NOMO-1 (cell line): ENCODE measurements at regions not wholly inside any gene's neighbourhood (a gene's known extent, or its start where the extent isn't known, plus 50 kb on each side); places are given as distances from the start of the nearest gene placed in this dataset.

Source experiments
- DNase-seq, 2 experiments: peaks; one replicate each; lab custom pipeline; 2025; ENCODE audit not compliant: unreplicated experiment in 2 of 2; lab: John Stamatoyannopoulos, UW

GRCh38 chr1:165036403-165036802 is 320.1 kb downstream of the LMX1A start:
- DNase-seq = no peak

DNA sequence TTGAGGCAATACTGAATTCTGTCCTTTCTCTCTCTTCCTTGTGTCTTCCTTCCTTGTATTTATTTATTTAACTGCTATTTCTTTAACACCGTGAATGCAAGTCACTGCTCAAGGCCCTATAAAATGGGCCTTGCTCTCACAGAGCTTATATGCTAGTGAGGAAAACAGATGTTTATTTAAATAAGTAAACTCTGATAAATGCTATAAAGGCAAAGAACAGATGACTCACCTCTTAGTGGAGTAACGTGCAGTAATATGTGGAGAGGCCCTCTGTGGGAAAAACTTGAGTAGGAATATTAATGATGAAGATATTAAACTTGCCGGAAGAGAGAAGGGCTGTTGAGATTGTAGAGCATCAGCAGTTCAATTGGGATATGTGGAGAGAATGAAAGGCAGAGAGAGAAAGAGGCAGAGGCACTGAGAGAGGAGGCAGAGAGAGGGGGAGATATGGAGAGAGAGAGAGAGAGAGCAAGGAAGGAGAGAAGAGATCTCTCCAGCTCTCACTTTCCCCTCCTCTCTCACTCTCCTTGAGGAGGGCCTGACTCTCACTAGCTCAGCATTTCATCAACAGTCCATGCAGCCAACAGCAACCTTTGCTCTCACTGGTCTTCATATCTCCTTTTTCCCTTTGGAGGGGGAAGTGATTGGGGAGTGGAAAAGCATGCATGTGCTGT is 322.2 kb downstream of the LMX1A start:
- DNase-seq = no peak

DNA sequence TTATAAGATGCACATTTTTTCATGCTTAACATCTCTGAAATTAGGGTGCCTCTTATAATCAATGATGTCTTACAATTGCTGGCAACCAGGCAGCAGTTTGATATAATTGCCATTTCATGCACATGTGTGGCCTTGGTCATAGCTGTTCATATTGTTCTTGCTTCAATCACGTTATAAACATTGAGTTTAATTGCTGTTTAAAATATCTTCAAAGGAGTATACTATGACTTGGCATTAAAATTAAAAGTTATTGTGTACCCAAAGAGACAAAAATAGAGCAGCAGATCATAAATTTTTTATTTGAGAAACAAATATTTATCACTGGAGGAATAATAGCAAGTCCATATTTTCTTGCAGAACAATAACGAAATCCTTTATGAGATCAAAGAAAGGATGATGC is 325.5 kb downstream of the LMX1A start:
- no peak for DNase-seq

DNA sequence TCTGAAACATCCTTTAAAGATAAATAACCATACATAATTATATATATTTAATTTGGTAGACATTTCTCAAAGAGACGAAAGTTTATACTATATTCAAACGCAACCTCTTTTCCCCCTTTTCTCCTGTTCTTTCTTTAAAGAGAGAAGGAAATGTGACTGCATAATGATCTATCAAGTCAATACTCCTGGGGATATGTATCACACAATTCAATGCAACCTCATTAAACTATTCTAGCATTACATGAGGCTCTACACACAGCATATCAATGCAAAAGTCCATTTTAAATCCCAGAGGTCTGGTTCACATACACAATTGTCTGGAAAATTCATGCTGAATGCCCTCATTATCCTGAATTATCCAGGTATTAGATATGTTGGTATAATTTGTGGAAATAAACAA is 330.7 kb downstream of the LMX1A start:
- no peak for DNase-seq

DNA sequence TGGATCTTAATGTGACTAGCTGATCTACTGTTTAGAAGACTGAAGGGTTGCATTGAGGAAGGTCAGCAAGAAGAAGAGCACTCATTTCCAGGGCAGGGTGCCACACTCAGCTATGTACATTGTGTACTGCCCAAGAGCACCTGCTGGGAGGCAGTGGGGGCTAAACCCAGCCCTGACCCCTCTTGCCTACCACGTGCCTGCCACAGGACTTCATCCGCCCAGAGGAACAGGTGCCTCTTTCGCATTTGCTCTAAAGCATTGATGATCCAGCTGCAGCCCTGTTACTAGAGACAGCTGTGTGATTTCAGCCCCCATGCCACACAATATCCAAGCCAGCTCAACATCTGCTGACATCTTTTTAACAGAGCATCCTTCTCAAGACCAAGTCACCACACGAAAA is 341.8 kb downstream of the LMX1A start:
- no peak for DNase-seq

DNA sequence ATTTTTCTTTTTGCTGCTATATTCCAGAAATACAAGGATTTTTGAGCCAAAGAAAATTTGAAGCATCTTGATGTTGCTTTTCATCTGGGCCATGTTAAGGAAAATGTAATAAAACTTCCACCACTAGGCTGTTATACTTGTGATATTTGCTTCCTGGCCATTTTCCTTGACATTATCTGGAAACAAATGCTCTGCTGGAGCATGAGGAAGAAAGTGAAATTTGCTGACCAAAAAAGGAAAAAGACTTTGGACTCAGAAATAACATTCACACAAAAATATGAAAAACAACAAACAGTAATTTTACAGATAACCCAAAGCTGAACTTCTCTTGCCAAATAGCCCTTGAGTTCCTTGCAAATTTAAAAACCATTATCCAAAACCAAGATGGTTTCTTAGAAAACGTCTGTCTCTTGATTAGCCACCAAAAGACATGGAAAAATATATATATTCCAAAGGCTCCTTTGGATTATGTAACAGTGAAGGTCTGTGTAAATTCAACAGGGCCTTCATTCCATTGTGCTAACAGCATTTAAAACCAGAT is 344.5 kb downstream of the LMX1A start:
- DNase-seq = no peak

DNA sequence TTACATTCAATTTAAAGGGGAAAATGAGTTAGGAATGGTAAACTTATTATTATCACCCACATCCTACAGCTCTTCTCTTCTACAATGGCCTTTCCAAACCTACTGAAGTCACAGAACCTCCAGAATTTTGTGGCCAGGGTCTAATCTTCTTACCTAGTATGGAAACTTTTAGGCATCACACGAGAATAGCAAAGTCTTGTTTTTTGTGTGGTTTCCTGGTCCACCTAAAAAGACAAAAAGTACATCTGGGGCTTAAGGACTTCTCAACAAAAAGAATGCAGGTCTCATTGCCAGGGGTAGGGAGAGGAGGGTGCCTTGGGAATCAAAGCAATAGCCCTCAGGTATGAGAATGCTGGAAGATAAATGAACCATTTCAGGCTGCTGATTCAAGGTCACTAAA is 345.3 kb downstream of the LMX1A start:
- DNase-seq = no peak

DNA sequence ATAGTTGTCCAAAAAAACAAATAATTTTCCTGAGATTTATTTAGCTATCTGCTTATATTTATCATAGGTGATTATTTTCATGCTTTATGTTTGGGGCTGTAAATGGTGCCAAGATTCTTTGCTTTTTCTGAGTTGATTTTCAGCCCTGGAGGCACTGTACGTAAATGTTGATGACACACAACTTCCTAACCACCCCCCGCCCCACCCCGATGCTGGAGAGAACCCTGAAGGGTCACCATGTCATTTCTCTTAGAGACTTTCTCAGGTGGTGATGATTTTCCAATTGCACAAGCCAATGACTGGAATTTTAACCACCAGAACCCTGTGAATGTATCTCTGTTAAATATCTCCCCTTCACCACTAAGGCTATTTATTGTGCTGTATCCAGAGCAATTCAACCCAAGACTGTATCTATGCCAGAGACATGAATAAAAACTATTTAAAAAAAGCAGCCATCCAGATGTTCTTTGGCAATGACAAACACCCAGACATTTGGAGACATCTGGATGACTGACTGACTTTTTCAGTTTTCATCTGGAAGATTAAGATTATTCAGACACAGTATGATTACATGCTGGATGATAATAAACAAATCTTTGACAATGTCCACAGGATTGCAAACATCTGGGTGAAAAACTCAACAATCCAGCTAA is 346.0 kb downstream of the LMX1A start:
- DNase-seq = no peak

- no peak for DNase-seq
These were observed 349.7 kb downstream of the LMX1A start for GRCh38 chr1:165006831-165007230.

GRCh38 chr1:164999146-164999545 is 357.4 kb downstream of the LMX1A start:
- DNase-seq = no peak

DNA sequence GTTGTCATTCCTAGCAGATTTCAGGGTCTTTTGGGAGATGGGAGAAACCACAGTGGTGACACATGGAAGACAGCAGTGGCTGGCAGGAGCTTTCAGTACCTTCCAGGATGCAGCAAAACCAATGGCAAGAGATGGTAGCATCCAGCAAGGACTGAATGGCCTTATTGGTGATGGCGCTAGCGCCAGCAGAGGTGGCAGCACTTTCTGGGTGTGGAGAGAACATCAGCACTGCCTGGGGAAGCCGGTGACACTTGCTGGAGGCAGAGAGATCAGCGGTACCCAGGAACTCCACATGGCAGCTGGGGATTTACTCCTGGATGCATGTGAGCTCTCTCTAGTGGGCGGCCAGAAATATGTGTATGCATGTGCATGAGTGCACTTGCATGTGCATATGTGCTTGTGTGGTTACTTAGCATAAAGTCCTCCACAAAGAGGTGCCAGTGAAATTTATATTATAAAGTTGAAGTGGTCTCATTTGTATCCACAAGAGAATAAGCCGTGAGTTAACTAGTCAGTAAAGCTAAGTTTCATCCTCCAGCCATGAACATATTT is 364.7 kb downstream of the LMX1A start:
- no peak for DNase-seq

GRCh38 chr1:164983023-164983650 is 373.4 kb downstream of the LMX1A start:
- no peak for DNase-seq

DNA sequence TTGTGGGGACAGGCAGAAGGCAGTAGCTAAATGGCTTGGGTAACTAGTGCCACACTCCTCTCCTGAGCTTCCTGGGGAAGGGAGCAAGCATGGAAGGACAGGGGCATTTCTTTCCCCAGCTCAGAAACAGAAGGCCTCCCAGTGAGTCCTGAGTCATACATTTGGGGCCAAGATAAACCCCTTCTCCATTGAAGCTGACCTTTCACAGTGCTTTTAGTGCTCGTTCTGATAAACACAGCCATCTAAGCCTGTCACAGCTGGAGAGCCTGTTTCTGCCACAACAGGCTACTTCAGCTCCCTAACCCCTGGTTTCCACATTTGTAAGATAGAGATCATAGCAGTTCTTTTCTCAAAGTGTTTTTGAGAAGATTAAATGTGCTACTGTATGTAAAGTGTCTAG is 374.0 kb downstream of the LMX1A start:
- no peak for DNase-seq

- DNase-seq = no peak
These were observed 379.0 kb downstream of the LMX1A start for GRCh38 chr1:164977561-164977960.

DNA sequence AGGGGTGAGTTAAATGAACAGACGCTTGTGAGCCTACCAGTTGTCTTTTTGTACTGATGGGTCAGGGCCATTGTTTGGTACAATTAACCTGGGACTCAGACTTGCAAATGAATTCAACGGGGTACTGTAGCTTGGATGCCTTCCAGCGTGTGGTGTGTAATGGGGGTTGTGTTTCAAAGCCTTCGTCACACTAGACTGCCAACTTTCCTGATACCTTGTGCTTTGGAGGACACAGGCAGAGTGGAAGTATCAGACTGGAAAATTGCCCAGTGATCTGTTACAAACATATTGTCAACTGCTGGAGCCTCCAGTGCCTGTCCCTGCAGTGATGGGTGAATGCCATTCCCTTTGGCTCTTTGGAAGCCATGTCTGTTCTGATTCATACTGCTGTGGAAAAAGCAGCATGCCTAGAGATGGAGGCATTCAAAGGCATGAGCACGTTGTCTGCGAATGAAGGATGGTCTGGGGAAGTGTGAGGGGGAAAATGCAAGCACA is 384.5 kb downstream of the LMX1A start:
- DNase-seq = no peak

- no peak for DNase-seq
These were observed 385.1 kb downstream of the LMX1A start for GRCh38 chr1:164971391-164971790.

GRCh38 chr1:164969253-164969652 is 387.3 kb downstream of the LMX1A start:
- DNase-seq = no peak

GRCh38 chr1:164967300-164967699 is 389.2 kb downstream of the LMX1A start:
- no peak for DNase-seq

- DNase-seq = no peak
These were observed 394.8 kb downstream of the LMX1A start for GRCh38 chr1:164961715-164962114.

- DNase-seq = no peak
These were observed 397.3 kb downstream of the LMX1A start for GRCh38 chr1:164958982-164959768.

DNA sequence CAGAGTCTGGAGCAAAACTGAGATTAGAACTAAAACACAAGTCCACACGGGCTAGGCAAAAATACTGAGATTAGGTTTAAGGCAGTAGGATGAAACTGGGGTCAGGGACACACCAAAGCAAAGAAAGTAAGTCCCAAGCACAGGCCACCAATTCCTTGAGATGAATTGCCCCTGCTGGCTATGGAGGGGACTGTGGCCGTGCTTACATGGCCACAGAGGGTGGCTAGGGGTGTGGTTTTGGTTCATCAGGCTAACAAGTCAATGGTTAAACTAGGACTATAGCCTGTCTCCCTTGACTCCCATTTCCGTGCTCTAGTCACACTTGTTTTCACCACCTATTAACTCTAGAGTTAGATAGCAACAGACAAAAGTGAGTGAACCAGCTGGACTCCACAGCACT is 394.8 kb downstream of the PBX1 start:
- no peak for DNase-seq
